Endothelial cell of umbilical vein (primary cell): ENCODE measurements at regions not wholly inside any gene's neighbourhood (a gene's known extent, or its start where the extent isn't known, plus 50 kb on each side); places are given as distances from the start of the nearest gene placed in this dataset.

Experiments used
- BruUV-seq: library from RNA; stranded (reverse); fragments of 400-500 nt; replicated peaks from 2 replicates; lab custom pipeline; 2021; lab: Mats Ljungman, UMichigan
- CTCF ChIA-PET: fragments of 300-600, 350-600 bp; sonication (Branson Sonifier 250); formaldehyde crosslinking; loops from one replicate; lab custom pipeline; 2021; ENCODE audit warnings: antibody characterized with exemption, inconsistent platforms; lab: Charles Lee
- POLR2A ChIA-PET: fragments of 300-600, 350-600 bp; sonication (Branson Sonifier 250); formaldehyde crosslinking; loops from one replicate; lab custom pipeline; 2021; ENCODE audit warnings: antibody characterized with exemption, inconsistent platforms; lab: Charles Lee
- DNase-seq: peaks from one replicate; pipeline ENCODE4 v3.0.0-alpha.2; 2011; ENCODE audit warnings: low read depth, low spot score
- FAIRE-seq: peaks from 2 replicates; lab custom pipeline; 2011; peaks lifted over from hg19 to GRCh38; lab: Jason Lieb, UNC
- H2AFZ ChIP-seq: 2 replicates; pipeline ENCODE4 v1.6.0; 2012; ENCODE audit warnings: low read depth, low read length, control low read depth, inconsistent platforms
- H3K27ac ChIP-seq: 2 replicates; pipeline ENCODE4 v1.5.1; 2011; ENCODE audit warnings: low read depth, mild to moderate bottlenecking, control low read depth, low read length, moderate library complexity; ENCODE audit not compliant: insufficient read depth
- H3K27me3 ChIP-seq, 2 experiments: 2 replicates each; pipeline versions ENCODE4 v1.6.0 to v1.6.1; 2011; ENCODE audit warnings: low read length in 2 of 2, mixed read lengths in 1 of 2; ENCODE audit not compliant: control insufficient read depth in 2 of 2, insufficient read depth in 2 of 2
- H3K36me3 ChIP-seq, 2 experiments: 2 replicates in 1 of 2; 3 replicates in 1 of 2; pipeline ENCODE4 v1.5.1; 2011; ENCODE audit warnings: low read length in 2 of 2, mild to moderate bottlenecking in 1 of 2, moderate library complexity in 1 of 2; ENCODE audit not compliant: control insufficient read depth in 2 of 2, insufficient read depth in 2 of 2; ENCODE audit errors: extremely low read depth in 1 of 2
- H3K4me1 ChIP-seq: 3 replicates; pipeline ENCODE4 v1.5.1; 2011; ENCODE audit warnings: mild to moderate bottlenecking, low read length; ENCODE audit not compliant: control insufficient read depth, insufficient read depth; ENCODE audit errors: extremely low read depth
- H3K4me2 ChIP-seq: 2 replicates; pipeline ENCODE4 v1.6.1; 2011; ENCODE audit warnings: low read length, control low read depth, mixed read lengths; ENCODE audit not compliant: insufficient read depth
- H3K4me3 ChIP-seq, 3 experiments: fragments of 200-600 bp in 1 of 3; sonication (generic), shearing (Covaris generic) in 1 of 3; replicated peaks in 1 of 3; 2 replicates each; pipeline ENCODE4 v1.5.1; 2011 to 2016; ENCODE audit warnings: control low read depth in 3 of 3, low read length in 3 of 3, mild to moderate bottlenecking in 2 of 3, inconsistent platforms in 1 of 3, low read depth in 1 of 3, moderate library complexity in 1 of 3; ENCODE audit not compliant: insufficient read depth in 1 of 3
- H3K79me2 ChIP-seq: 2 replicates; pipeline ENCODE4 v1.6.0; 2012; ENCODE audit warnings: low read length, inconsistent platforms; ENCODE audit not compliant: control insufficient read depth, insufficient read depth
- H3K9ac ChIP-seq: replicated peaks from 2 replicates; pipeline ENCODE3; 2011; ENCODE audit warnings: low read length, control low read depth; ENCODE audit not compliant: insufficient read depth; ENCODE audit errors: extremely low read depth
- H3K9me1 ChIP-seq: replicated peaks from 3 replicates; pipeline ENCODE4 v1.6.0; 2011; ENCODE audit warnings: mild to moderate bottlenecking, low read length; ENCODE audit not compliant: control insufficient read depth, insufficient read depth; ENCODE audit errors: extremely low read depth
- H3K9me3 ChIP-seq: replicated peaks from 2 replicates; pipeline ENCODE4 v1.5.1; 2012; ENCODE audit warnings: low read length, inconsistent platforms; ENCODE audit not compliant: control insufficient read depth, insufficient read depth
- H4K20me1 ChIP-seq: replicated peaks from 2 replicates; pipeline ENCODE3; 2011; ENCODE audit warnings: mild to moderate bottlenecking, low read length; ENCODE audit not compliant: control insufficient read depth, insufficient read depth; ENCODE audit errors: extremely low read depth
- CTCF ChIP-seq, 2 donors: IDR thresholded peaks; 1 replicate in 1 of 2; 2 replicates in 1 of 2; pipeline ENCODE4 v1.5.1; 2011; ENCODE audit warnings: low read length in 2 of 2, mild to moderate bottlenecking in 2 of 2, moderate library complexity in 2 of 2, control low read depth in 1 of 2, inconsistent platforms in 1 of 2, low read depth in 1 of 2; ENCODE audit not compliant: insufficient read depth in 1 of 2; ENCODE audit errors: extremely low read depth in 1 of 2
- EZH2 ChIP-seq: IDR thresholded peaks from 2 replicates; pipeline ENCODE4 v1.6.1; 2012; ENCODE audit warnings: borderline replicate concordance, low read depth, mild to moderate bottlenecking, moderate library complexity, low read length, inconsistent platforms; ENCODE audit not compliant: severe bottlenecking
- FOS ChIP-seq: IDR thresholded peaks from 2 replicates; pipeline ENCODE4 v1.6.1; 2011; ENCODE audit warnings: mild to moderate bottlenecking, low read length, moderate library complexity, borderline replicate concordance; ENCODE audit not compliant: insufficient read depth
- GATA2 ChIP-seq: IDR thresholded peaks from 2 replicates; pipeline ENCODE4 v1.7.0; 2011; ENCODE audit warnings: low read depth, mild to moderate bottlenecking, moderate library complexity, mixed read lengths, low read length; ENCODE audit not compliant: insufficient read length, insufficient read depth
- JUN ChIP-seq: IDR thresholded peaks from 2 replicates; pipeline ENCODE4 v1.6.1; 2011; ENCODE audit warnings: borderline replicate concordance, low read depth; ENCODE audit not compliant: insufficient read length, insufficient read depth
- MAX ChIP-seq: IDR thresholded peaks from 2 replicates; pipeline ENCODE4 v1.6.1; 2011; ENCODE audit not compliant: insufficient read depth, insufficient read length
- MYC ChIP-seq: IDR thresholded peaks from one replicate; pipeline ENCODE4 v1.6.1; 2011; ENCODE audit warnings: mild to moderate bottlenecking, low read depth, low read length
- POLR2A ChIP-seq: IDR thresholded peaks from 2 replicates; pipeline ENCODE4 v1.6.1; 2012; ENCODE audit warnings: low read depth, mild to moderate bottlenecking, control low read depth, low read length
- POLR2AphosphoS5 ChIP-seq: IDR thresholded peaks from 2 replicates; pipeline ENCODE4 v1.6.1; 2012; ENCODE audit warnings: low read depth, mild to moderate bottlenecking, control low read depth, low read length, moderate library complexity; ENCODE audit not compliant: insufficient read depth
- dilution Hi-C: fragments of 300-500 bp; cut with MboI; formaldehyde crosslinking; loops from one replicate; pipeline ENCODE4 v1.15.0; 2019; ENCODE audit warnings: low sequenced_read_pairs; ENCODE audit not compliant: extremely low pct_ligation_motif_present
- intact Hi-C: fragments of 100-400 bp; cut with micrococcal nuclease; formaldehyde crosslinking; loops from one replicate; pipeline ENCODE4 v1.10.0; 2022

GRCh38 chr1:182198006-182198605 lies 136.6 kb upstream of the ZNF648 start:
- dilution Hi-C loops (no loop called here), intact Hi-C loops (no loop called here)
- CTCF ChIA-PET, result no interaction called here
- no peak for FAIRE-seq
- H3K9me1 ChIP-seq, result no peaks in the 10 kb centered on the region
- H4K20me1 ChIP-seq, result no peaks in the 10 kb centered on the region
- H3K4me3 ChIP-seq, result no peak overlapping the region
- H3K4me1 ChIP-seq, result no peaks in the 10 kb centered on the region
- BruUV-seq, result no TSS peak
- POLR2A ChIA-PET, result no interaction called here
- no peak overlapping the region for H3K27ac ChIP-seq
- H3K9me3 ChIP-seq, result no peaks in the 10 kb centered on the region
- DNase-seq, result no peak
- H3K79me2 ChIP-seq, result no peaks in the 10 kb centered on the region
- H3K27me3 ChIP-seq, result no peaks in the 10 kb centered on the region
- H3K9ac ChIP-seq, result no peak overlapping the region
- H3K4me2 ChIP-seq, result no peak overlapping the region
- TF ChIP-seq GATA2 (no peak), CTCF (IDR thresholded peaks at IDR 0.05; ENCODE audit: extremely low read depth in 1 of 2, insufficient read depth in 1 of 2, low read depth in 1 of 2, low read length in 2 of 2) (no peak), POLR2A (no peak), MYC (no peak), EZH2 (no peak), POLR2AphosphoS5 (no peak), FOS (no peak), JUN (no peak), MAX (no peak)
- no peak overlapping the region for H2AFZ ChIP-seq
- H3K36me3 ChIP-seq, result no peaks in the 10 kb centered on the region
